Uterus (tissue), 3 donors: ENCODE measurements at regions not wholly inside any gene's neighbourhood (a gene's known extent, or its start where the extent isn't known, plus 50 kb on each side); places are given as distances from the start of the nearest gene placed in this dataset.
"Not testable (repeated sequence)": the region's sequence is repeated elsewhere in the genome, so short reads cannot be mapped to it uniquely, and the experiment has no call there.

Experiments
- DNase-seq, 2 donors: peaks; one replicate each; pipeline ENCODE4 v3.0.0-alpha.2; 2019 to 2020
- H3K27ac ChIP-seq, 2 donors: fragments of 200-600 bp; sonication (generic); 1 replicate in 1 of 2; 2 replicates in 1 of 2; pipeline ENCODE4 v1.5.1; 2016 to 2018
- H3K27me3 ChIP-seq, 2 donors: fragments of 200-600 bp; sonication (generic); one replicate each; pipeline ENCODE4 v1.5.1; 2018 to 2019; ENCODE audit warnings: control low read depth in 1 of 2
- H3K36me3 ChIP-seq, 2 donors: fragments of 200-600 bp; sonication (generic); one replicate each; pipeline ENCODE4 v1.5.1; 2019; ENCODE audit warnings: control low read depth in 1 of 2
- H3K4me1 ChIP-seq, 2 donors: fragments of 200-600 bp; sonication (generic); one replicate each; pipeline ENCODE4 v1.5.1; 2018 to 2019; ENCODE audit warnings: control low read depth in 1 of 2
- H3K4me3 ChIP-seq, 2 donors: fragments of 200-600 bp; sonication (generic); 1 replicate in 1 of 2; 2 replicates in 1 of 2; pipeline ENCODE4 v1.5.1; 2018 to 2019; ENCODE audit warnings: mild to moderate bottlenecking in 1 of 2
- H3K9me3 ChIP-seq, 2 donors: fragments of 200-600 bp; sonication (generic); one replicate each; pipeline ENCODE4 v1.5.1; 2019; ENCODE audit warnings: control low read depth in 1 of 2
- intact Hi-C: fragments of 100-400 bp; cut with DNase I; formaldehyde crosslinking; loops from one replicate; pipeline ENCODE4 v1.15.1; 2023; ENCODE audit warnings: low total_unique reads
- donor health status: DM: yes; HTN: yes; CAD: no.

- H3K4me1 ChIP-seq, H3K4me3 ChIP-seq, intact Hi-C loops, H3K9me3 ChIP-seq, DNase-seq, H3K36me3 ChIP-seq, H3K27me3 ChIP-seq, H3K27ac ChIP-seq: not testable (repeated sequence)
Measured at GRCh38 chr21:9572782-9573181, 948.6 kb upstream of the TPTE start.

DNA sequence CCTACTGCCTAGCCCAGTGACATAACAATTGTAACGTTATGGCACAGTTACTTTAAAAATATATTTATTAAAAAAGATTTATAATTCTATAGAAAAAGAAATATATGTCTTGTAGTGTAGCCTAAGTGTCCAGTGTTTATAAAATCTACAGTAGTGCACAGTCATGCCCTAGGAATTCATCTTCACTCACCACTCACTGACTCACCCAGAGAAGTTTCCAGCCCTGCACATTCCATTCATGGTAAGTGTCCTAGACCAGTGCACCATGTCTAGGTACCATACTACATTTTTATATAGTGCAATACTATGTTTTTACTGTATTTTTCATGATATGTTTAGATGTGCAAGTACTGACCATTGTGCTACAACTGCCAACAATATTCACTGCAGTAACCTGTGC is 947.9 kb upstream of the TPTE start:
- H3K4me1 ChIP-seq, H3K27me3 ChIP-seq, intact Hi-C loops, H3K36me3 ChIP-seq, DNase-seq, H3K27ac ChIP-seq, H3K4me3 ChIP-seq, H3K9me3 ChIP-seq: not testable (repeated sequence)

DNA sequence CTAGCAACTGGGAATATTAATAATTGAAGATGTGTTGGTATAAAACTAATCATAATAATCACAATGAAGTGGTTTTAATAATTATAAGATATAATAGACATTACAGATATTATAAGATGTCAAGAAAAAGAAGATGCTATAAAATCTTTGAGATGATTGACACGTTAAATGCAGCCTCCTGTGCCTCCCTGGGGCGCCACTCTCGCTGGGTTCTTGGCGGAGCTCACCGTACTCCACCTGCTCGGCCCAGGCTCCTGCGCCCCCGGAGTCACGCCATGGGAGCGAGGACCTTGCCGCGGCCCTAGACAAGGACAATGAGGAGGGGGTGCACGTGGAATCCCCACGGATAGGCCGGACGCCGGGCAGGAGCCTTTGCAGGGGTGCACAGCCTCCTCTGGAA is 942.1 kb upstream of the TPTE start:
- H3K36me3 ChIP-seq, H3K9me3 ChIP-seq, H3K27ac ChIP-seq, H3K27me3 ChIP-seq, H3K4me3 ChIP-seq, DNase-seq, H3K4me1 ChIP-seq, intact Hi-C loops: not testable (repeated sequence)

DNA sequence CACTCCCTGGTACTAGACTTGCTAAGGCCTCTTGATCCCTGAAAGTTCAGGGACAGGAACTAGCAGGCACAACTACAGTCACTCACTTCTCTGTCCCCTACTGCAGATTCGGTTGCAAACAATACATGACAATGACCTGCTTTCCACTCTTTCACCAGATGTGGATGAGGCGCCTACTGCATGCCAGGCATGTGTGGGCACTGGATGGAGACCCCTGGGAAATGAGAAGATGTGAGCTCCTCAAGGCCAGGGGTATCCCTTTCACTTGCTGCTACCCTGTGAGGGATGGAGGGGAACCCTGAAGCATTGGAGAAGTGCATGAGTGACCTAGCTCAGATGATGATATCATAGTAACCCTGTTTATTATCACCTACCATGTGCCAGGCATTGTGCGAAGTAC is 933.4 kb upstream of the TPTE start:
- H3K9me3 ChIP-seq, H3K27ac ChIP-seq, H3K27me3 ChIP-seq, H3K36me3 ChIP-seq, H3K4me3 ChIP-seq, H3K4me1 ChIP-seq, intact Hi-C loops, DNase-seq: not testable (repeated sequence)

- H3K4me3 ChIP-seq, H3K4me1 ChIP-seq, DNase-seq, H3K36me3 ChIP-seq, intact Hi-C loops, H3K27ac ChIP-seq, H3K9me3 ChIP-seq, H3K27me3 ChIP-seq: not testable (repeated sequence)
Measured at GRCh38 chr21:9592591-9592990, 928.8 kb upstream of the TPTE start.

- H3K36me3 ChIP-seq, H3K27me3 ChIP-seq, H3K4me1 ChIP-seq, DNase-seq, H3K4me3 ChIP-seq, H3K9me3 ChIP-seq, intact Hi-C loops, H3K27ac ChIP-seq: not testable (repeated sequence)
Measured at GRCh38 chr21:9593646-9594045, 927.7 kb upstream of the TPTE start.

- DNase-seq, H3K9me3 ChIP-seq, H3K4me3 ChIP-seq, H3K36me3 ChIP-seq, H3K4me1 ChIP-seq, H3K27ac ChIP-seq, H3K27me3 ChIP-seq, intact Hi-C loops: not testable (repeated sequence)
Measured at GRCh38 chr21:9614011-9614410, 907.4 kb upstream of the TPTE start.

DNA sequence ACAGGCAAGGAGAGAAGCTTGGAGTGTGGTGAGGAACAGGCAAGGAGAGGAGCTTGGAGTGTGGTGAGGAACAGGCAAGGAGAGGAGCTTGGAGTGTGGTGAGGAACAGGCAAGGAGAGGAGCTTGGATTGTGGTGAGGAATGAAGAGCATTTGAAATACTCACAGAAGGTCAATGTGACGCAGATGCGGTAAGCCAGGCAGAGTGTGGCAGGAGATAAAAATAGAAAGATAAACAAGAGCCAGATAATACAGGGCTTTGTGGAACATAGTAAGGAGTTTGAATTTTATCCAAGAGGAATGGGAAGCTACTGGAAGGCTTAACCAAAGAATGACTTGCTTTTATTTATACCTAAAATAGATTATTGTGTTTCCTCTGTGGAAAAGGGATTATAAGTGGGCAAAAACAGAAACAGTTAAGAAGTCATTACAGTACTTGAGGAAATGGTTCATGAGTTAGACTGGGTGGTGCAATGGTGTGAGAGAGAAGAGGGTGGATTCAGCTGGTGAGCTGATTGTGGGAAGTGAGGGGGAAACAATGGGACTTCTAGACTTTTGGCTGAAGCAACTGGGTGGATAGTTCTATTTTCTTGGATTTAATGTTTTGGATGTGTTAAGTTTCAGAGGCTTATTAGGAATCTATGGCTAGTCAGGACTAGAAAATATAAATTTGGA is 900.1 kb upstream of the TPTE start:
- H3K27me3 ChIP-seq, H3K4me1 ChIP-seq, DNase-seq, intact Hi-C loops, H3K4me3 ChIP-seq, H3K9me3 ChIP-seq, H3K36me3 ChIP-seq, H3K27ac ChIP-seq: not testable (repeated sequence)

DNA sequence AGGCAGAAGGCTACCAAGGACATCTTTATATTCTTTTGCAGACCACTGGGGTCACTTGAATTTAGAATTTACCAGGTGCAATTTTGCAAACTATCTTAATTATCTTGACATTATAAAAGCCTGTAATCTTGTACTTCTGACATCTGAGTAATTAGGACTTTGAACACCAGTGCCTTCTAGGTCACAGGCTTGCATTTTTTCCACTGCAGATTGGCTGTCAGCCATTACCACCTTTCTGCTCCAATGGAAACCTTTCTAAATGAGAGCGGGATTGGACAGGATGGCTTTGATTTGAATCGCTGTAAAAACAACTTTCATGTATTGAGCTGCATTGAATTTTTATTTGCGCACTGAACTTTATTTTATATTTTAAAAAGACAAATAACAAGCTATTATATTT is 893.3 kb upstream of the TPTE start:
- H3K4me1 ChIP-seq, intact Hi-C loops, H3K27ac ChIP-seq, H3K36me3 ChIP-seq, DNase-seq, H3K27me3 ChIP-seq, H3K9me3 ChIP-seq, H3K4me3 ChIP-seq: not testable (repeated sequence)

- intact Hi-C loops, H3K4me3 ChIP-seq, H3K9me3 ChIP-seq, H3K36me3 ChIP-seq, H3K27ac ChIP-seq, H3K27me3 ChIP-seq, DNase-seq, H3K4me1 ChIP-seq: not testable (repeated sequence)
Measured at GRCh38 chr21:9647409-9647808, 874.0 kb upstream of the TPTE start.

- H3K4me3 ChIP-seq, H3K27me3 ChIP-seq, H3K9me3 ChIP-seq, H3K27ac ChIP-seq, intact Hi-C loops, H3K36me3 ChIP-seq, H3K4me1 ChIP-seq, DNase-seq: not testable (repeated sequence)
Measured at GRCh38 chr21:9648331-9648730, 873.1 kb upstream of the TPTE start.
